Non-pigmented ciliary epithelial cell (primary cell): ENCODE measurements at regions not wholly inside any gene's neighbourhood (a gene's known extent, or its start where the extent isn't known, plus 50 kb on each side); places are given as distances from the start of the nearest gene placed in this dataset.

Experiments
- DNase-seq: peaks from one replicate; pipeline ENCODE4 v3.0.0-alpha.2; 2010; ENCODE audit warnings: low read depth

DNA sequence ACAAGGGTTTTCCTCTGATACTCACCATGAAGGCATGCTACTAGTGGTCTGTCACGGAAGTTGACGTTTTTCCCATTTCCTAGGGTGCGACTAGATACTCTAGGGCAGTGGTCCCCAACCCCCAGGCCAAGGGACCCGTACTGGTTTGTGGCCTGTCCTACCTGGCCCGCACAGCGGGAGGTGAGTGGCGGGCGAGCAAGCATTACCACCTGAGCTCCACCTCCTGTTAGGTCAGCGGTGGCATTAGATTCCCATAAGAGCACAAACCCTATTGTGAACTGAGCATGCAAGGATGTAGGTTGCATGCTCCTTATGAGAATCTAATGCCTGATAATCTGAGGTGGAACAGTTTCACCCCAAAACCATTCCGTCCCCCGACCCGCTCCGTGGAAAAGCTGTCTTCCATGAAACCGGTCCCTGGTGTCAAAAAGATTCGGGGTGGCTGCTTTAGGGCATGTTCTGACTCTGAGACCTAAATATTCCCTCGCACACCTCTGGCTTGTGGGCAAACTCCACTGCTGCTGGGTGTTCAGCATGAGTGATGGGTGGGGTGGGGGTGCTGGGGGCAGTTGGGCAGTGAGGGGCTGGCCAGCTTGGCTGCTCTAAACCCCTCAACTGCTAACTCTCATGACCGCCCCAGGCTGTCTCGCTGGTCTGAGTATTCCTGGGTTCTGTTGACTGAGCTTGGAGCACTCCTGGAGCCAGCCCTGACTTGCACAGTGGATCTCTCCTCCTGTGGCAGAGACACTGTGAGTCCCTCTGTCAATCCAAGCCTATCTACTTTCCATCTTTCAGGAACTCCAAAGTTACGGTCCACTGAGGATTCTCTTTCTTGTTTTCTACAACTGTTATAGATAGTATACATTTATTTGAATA lies 78.3 kb upstream of the NEK6 start:
- DNase-seq = no peak

GRCh38 chr9:124180557-124180956 lies 77.2 kb upstream of the NEK6 start:
- DNase-seq = peak; percentile 6

GRCh38 chr9:124182741-124183140 lies 75.0 kb upstream of the NEK6 start:
- DNase-seq = no peak

DNA sequence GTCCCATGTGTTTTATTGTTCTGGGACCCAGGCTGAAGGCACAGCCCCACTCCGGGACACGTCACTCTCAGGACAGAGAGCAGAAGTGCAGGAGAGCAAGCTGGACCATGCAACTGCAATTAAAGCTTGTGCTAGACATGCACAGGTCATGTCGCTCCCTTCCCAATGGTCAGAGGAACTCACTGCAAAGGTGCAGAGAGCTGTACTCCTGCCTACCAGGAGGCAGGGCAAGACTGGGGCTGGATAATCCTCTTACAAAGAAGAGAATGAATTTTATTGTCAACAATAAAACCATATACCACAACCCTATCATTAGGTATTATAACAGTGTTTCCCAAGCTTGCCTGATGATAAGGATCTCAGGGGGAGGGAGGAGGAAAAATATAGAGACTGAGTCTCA lies 74.0 kb upstream of the NEK6 start:
- DNase-seq = no peak

- no peak for DNase-seq
Measured at GRCh38 chr9:124185413-124185812, 72.3 kb upstream of the NEK6 start.

- DNase-seq = no peak
Measured at GRCh38 chr9:124187311-124187710, 70.4 kb upstream of the NEK6 start.

- no peak for DNase-seq
Measured at GRCh38 chr9:124188331-124189110, 69.2 kb upstream of the NEK6 start.

DNA sequence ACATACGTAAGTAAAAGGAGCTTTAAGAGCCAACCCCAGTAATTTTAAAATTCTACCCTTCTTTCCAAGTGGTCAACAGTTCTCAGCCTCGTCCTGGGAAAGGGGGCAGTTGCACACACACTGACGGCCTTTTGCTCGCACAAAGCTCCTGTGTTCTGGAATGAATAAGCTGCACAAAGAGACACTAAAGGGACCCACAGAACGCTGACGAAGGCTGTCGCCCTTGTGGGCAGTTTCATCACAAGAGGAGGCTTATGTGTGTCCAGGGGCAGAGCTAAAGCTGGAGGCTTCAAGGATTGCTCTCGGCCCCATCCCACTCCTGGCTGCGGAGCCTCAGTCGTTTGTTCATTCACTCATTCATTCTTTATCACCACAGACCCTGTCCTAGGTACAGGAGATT lies 67.0 kb upstream of the NEK6 start:
- DNase-seq = no peak

GRCh38 chr9:124191691-124192395 lies 65.9 kb upstream of the NEK6 start:
- no peak for DNase-seq

GRCh38 chr9:124196814-124197176 lies 61.0 kb upstream of the NEK6 start:
- no peak for DNase-seq

- DNase-seq = no peak
Measured at GRCh38 chr9:124197177-124198095, 60.3 kb upstream of the NEK6 start.

DNA sequence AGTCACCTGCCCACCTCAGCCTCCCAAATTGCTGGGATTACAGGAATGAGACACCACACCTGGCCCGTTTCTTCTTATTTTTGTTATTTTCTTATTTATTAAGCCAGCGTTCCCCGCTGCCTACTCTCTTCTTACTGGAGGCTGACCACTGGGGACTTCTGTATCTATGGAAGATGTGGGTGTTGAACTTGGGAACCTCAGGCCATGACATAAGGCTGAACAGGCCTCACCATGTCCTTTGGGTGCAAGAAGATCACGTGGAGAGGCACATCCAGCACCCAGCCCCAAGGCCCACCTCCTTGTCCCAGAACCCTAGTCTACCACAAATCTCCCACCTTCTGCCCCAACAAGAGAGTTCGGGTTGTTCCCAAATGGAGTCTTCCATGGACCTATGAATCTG lies 59.4 kb upstream of the NEK6 start:
- no peak for DNase-seq

DNA sequence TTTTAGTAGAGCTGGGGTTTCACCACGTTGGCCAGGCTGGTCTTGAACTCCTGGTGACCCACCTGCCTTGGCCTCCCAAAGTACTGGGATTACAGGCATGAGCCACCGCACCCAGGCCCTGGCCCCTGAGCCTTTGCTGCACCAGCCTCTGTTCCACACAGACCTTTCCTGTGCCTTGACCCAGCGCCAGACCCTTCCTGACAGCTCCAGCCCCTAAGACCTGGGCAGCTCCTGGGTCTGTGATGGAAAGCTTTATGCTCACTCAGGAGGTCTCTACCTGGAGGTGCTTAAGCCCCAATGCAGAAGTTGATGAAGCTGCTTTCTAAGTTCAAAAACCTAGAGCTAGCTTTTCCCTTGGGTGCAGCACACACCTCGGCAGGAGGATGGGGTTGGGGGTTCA lies 58.8 kb upstream of the NEK6 start:
- DNase-seq = no peak

DNA sequence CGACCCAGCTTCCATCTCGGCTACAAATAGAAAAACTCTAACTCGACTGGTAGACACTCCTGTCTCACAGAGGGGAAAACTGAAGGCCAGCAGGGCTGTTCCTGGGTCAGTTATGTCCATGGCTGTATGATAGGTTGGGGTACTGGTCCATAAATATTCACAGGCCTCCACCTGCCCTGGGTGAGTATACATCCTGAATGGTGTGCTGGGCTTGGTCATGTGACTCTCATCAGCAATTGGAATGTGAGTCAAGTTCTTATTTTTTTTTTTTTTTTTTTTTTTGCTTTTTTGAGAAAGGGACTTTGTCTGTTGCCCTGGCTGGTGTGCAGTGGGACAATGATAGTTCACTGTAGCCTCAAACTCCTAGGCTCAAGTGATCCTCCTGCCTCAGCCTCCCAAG lies 58.3 kb upstream of the NEK6 start:
- DNase-seq = no peak

GRCh38 chr9:124202447-124202971 lies 55.2 kb upstream of the NEK6 start:
- no peak for DNase-seq

GRCh38 chr9:124205686-124206352 lies 51.9 kb upstream of the NEK6 start:
- no peak for DNase-seq

DNA sequence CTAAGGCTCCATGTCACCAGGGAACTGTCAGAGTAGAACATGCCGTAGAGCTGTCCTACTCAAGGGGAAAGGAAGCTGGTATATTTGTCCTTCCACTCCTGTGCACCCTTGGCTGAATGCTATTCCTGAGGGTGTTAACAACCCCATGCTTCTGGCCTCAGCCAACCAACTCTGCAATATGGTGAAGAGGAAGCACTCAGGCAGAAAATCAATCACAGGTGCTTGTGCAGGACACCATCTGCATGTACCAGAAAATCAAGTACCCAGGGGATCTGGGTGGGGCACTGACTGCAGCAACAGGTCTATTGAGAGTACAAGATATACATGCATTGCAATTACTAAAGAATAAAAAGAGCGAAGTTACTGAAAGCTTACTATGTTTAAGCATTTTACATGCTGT lies 51.4 kb upstream of the NEK6 start:
- DNase-seq = no peak
